GM19468 (cell line): ENCODE measurements at regions not wholly inside any gene's neighbourhood (a gene's known extent, or its start where the extent isn't known, plus 50 kb on each side); places are given as distances from the start of the nearest gene placed in this dataset.

Experiments used
- ATAC-seq: cut with Tn5 transposase; IDR thresholded peaks from one replicate; pipeline ENCODE4 v1.9.1; 2021; ENCODE audit warnings: mild to moderate bottlenecking, moderate library complexity, moderate number of reproducible peaks; ENCODE audit not compliant: unreplicated experiment; ENCODE audit errors: extremely low read depth

- ATAC-seq = no peak
Observed at GRCh38 chr6:105458551-105458950, 55.7 kb upstream of the PREP start.

- no peak for ATAC-seq
Observed at GRCh38 chr6:105458084-105458483, 55.2 kb upstream of the PREP start.

DNA sequence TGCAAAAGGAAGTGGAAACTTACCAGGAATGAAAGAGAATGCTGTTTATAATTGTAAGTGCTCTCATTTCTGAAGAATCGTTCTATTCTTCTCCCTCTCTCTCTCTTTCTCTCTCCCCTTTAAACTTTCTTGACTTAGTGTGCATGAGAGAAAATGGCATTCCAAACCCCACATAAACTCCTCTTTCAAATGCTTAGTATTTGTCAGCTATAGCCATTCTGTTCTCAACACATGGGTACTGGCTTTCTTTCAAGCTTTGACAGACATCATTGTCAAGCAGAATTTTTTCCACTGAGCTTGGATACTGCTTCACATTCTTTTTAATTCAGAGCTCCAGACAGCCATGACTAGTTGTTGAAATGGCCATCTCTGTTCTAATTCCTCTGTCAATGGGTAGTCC is 51.1 kb upstream of the PREP start:
- ATAC-seq = no peak

- peak; percentile 68 for ATAC-seq
Observed at GRCh38 chr6:105452924-105453756, 50.3 kb upstream of the PREP start.
